HFFc6 (cell line): ENCODE measurements at regions not wholly inside any gene's neighbourhood (a gene's known extent, or its start where the extent isn't known, plus 50 kb on each side); places are given as distances from the start of the nearest gene placed in this dataset.
"Not testable (repeated sequence)": the region's sequence is repeated elsewhere in the genome, so short reads cannot be mapped to it uniquely, and the experiment has no call there.

ENCODE experiments used
- DNase-seq: peaks from one replicate; pipeline ENCODE4 v3.0.0-alpha.2; 2018
- H3K27ac Mint-ChIP-seq: 2 replicates; pipeline ENCODE4 v1.8.0; 2020; ENCODE audit warnings: mild to moderate bottlenecking, mixed read lengths
- H3K27me3 Mint-ChIP-seq: 2 replicates; pipeline ENCODE4 v1.8.0; 2021; ENCODE audit warnings: mild to moderate bottlenecking, moderate library complexity, mixed read lengths; ENCODE audit not compliant: insufficient read depth
- H3K36me3 Mint-ChIP-seq: 2 replicates; pipeline ENCODE4 v1.8.0; 2021; ENCODE audit warnings: low read depth, mixed read lengths
- H3K4me1 Mint-ChIP-seq: 2 replicates; pipeline ENCODE4 v1.8.0; 2020; ENCODE audit warnings: low read depth, mixed read lengths
- H3K4me3 Mint-ChIP-seq: 2 replicates; pipeline ENCODE4 v1.8.0; 2020; ENCODE audit warnings: mild to moderate bottlenecking, moderate library complexity, mixed read lengths
- H3K9me3 Mint-ChIP-seq: 2 replicates; pipeline ENCODE4 v1.8.0; 2020; ENCODE audit warnings: mild to moderate bottlenecking, mixed read lengths
- CTCF ChIP-seq: fragments of 200-600 bp; sonication (generic); IDR thresholded peaks from 2 replicates; pipeline ENCODE4 v1.5.0; 2021; ENCODE audit warnings: antibody characterized with exemption, mild to moderate bottlenecking

- H3K4me1 Mint-ChIP-seq: no peaks in the 10 kb centered on the region
- no peak for DNase-seq
- peaks cover 3% of the 10 kb centered on the region for H3K27me3 Mint-ChIP-seq
- H3K4me3 Mint-ChIP-seq: no peak overlapping the region
- peaks cover 8% of the 10 kb centered on the region; the same call in 1 of the 2 replicates for H3K9me3 Mint-ChIP-seq
- no peak for TF ChIP-seq CTCF
- H3K36me3 Mint-ChIP-seq: peaks cover 5% of the 10 kb centered on the region; the same call in 1 of the 2 replicates
- no peak overlapping the region for H3K27ac Mint-ChIP-seq
These were observed 121.5 kb upstream of the PPP2R3B start for GRCh38 chrX:508163-508562.

GRCh38 chrX:508821-509220, 121.8 kb upstream of the SHOX start:
- H3K4me1 Mint-ChIP-seq, H3K4me3 Mint-ChIP-seq, DNase-seq, H3K36me3 Mint-ChIP-seq, H3K9me3 Mint-ChIP-seq, H3K27me3 Mint-ChIP-seq, H3K27ac Mint-ChIP-seq: not testable (repeated sequence)

GRCh38 chrX:511089-511488, 119.5 kb upstream of the SHOX start:
- H3K27ac Mint-ChIP-seq, H3K36me3 Mint-ChIP-seq, DNase-seq, H3K9me3 Mint-ChIP-seq, H3K27me3 Mint-ChIP-seq, H3K4me3 Mint-ChIP-seq, H3K4me1 Mint-ChIP-seq: not testable (repeated sequence)

- Mint-ChIP-seq H3K27me3 (peaks cover 7% of the 10 kb centered on the region), H3K4me1 (peaks cover 38% of the 10 kb centered on the region), H3K4me3 (no peak overlapping the region), H3K27ac (no peak overlapping the region), H3K36me3 (no peaks in the 10 kb centered on the region), H3K9me3 (peaks cover 8% of the 10 kb centered on the region; the same call in 1 of the 2 replicates)
- DNase-seq: no peak
- TF ChIP-seq CTCF: no peak
These were observed 112.3 kb upstream of the SHOX start for GRCh38 chrX:518319-518718.

- H3K9me3 Mint-ChIP-seq: peaks cover 8% of the 10 kb centered on the region; the same call in 1 of the 2 replicates
- H3K27me3 Mint-ChIP-seq: peaks cover 7% of the 10 kb centered on the region
- peak overlapping the region; percentile 73 for H3K4me3 Mint-ChIP-seq
- peaks cover 38% of the 10 kb centered on the region for H3K4me1 Mint-ChIP-seq
- TF ChIP-seq CTCF: no peak
- H3K36me3 Mint-ChIP-seq: no peaks in the 10 kb centered on the region
- H3K27ac Mint-ChIP-seq: peak overlapping the region; percentile 42
- no peak for DNase-seq
These were observed 110.8 kb upstream of the SHOX start for GRCh38 chrX:519741-520140.

GRCh38 chrX:522456-522855, 108.1 kb upstream of the SHOX start:
- Mint-ChIP-seq H3K27ac (no peak overlapping the region), H3K36me3 (no peaks in the 10 kb centered on the region), H3K4me1 (peaks cover 33% of the 10 kb centered on the region), H3K4me3 (peak overlapping the region; percentile 51), H3K27me3 (peaks cover 4% of the 10 kb centered on the region; the same call in 1 of the 2 replicates), H3K9me3 (peaks cover 8% of the 10 kb centered on the region; the same call in 1 of the 2 replicates)
- no peak for TF ChIP-seq CTCF
- DNase-seq: no peak

GRCh38 chrX:525134-525533, 105.5 kb upstream of the SHOX start:
- TF ChIP-seq CTCF: no peak
- no peak overlapping the region for H3K27ac Mint-ChIP-seq
- peaks cover 24% of the 10 kb centered on the region for H3K4me1 Mint-ChIP-seq
- H3K36me3 Mint-ChIP-seq: no peaks in the 10 kb centered on the region
- peaks cover 4% of the 10 kb centered on the region; the same call in 1 of the 2 replicates for H3K27me3 Mint-ChIP-seq
- peaks cover 11% of the 10 kb centered on the region; the same call in 1 of the 2 replicates for H3K9me3 Mint-ChIP-seq
- H3K4me3 Mint-ChIP-seq: no peak overlapping the region
- DNase-seq: no peak
